ENCODE measurements at regions not wholly inside any gene's neighbourhood (a gene's known extent, or its start where the extent isn't known, plus 50 kb on each side); places are given as distances from the start of the nearest gene placed in this dataset.

DNA sequence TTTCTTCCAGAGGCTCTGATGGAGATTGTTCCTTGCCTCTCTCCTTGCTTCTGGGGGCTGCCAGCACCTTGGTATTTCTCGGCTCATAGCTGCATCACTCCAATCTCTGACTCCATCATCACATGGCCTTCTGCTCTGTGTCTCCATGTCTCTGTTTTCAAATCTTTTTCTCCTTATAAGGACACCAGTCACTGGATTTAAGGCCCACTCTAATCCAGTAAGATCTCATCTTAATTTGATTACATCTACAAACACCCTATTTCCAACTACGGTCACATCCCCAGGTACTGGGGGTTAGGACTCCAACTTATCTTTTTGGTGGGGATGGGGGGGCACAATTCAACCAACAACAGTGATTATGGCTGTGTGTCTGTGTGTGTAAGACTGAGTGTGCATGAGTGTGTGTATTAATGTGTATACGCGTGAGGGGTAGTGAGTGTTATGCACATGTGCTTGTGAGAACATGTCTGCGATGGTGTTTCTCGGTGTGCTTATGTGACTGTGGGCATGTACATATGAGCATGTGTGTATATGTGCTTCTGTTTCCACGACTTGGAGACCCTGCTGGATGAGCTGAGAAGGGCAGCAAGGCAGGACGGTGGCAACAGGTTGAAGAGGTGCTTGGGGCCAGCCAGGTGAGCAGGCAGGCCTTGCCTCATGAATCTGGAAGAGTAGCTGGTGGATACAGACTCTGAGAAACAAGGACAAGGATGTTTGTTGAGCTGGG is 130.5 kb downstream of the MRPL14 start:
- peak overlapping the region in 1 of 2 experiments; percentile 67; a peak in 3 of 4 replicates for H3K27ac ChIP-seq (ENCODE audit: low read depth in 2 of 2, low read length in 1 of 2)
- peak overlapping the region; percentile 34; the same call in 1 of the 2 replicates for H3K9ac ChIP-seq
- H2AFZ ChIP-seq (ENCODE audit: low read depth): no peak overlapping the region
- H3K4me2 ChIP-seq: no peak overlapping the region
- no peaks in the 10 kb centered on the region for H4K20me1 ChIP-seq (ENCODE audit: insufficient read depth)
- no peaks in the 10 kb centered on the region for H3K9me3 ChIP-seq
- CTCF ChIA-PET: interaction anchor here (0.7 to 3.3 kb wide), 7 partner anchors 9 to 228 kb away, joined by 3 to 17 read pairs (median 5); partner anchors contain the start of gene VEGFA
- WGBS (ENCODE audit: low lambda C conversion rate): 85% methylated on average over 7 of the region's 8 CpGs
- H3F3A ChIP-seq (replicated peaks; ENCODE audit: insufficient read depth): no peaks in the 10 kb centered on the region
- peaks cover 0 to 51% of the 10 kb centered on the region in 2 experiments; a peak in 2 of 4 replicates for H3K4me1 ChIP-seq (ENCODE audit: control insufficient read depth in 1 of 2, insufficient read depth in 2 of 2, low read depth in 1 of 2, low read length in 1 of 2)
- no peak for DNase-seq
- peak; percentile 35; the same call in 1 of the 2 replicates for TF ChIP-seq GATA2 (CRISPR knock-in tag; IDR thresholded peaks at IDR 0.05)
- no peak for TF ChIP-seq JUND (IDR thresholded peaks at IDR 0.05)
- no peak for TF ChIP-seq NRF1 (IDR thresholded peaks at IDR 0.05; ENCODE audit: low read depth, low read length)
- TF ChIP-seq TAF1 (IDR thresholded peaks at IDR 0.05; ENCODE audit: borderline replicate concordance, low read depth, low read length): no peak
- H3K27me3 ChIP-seq (ENCODE audit: insufficient read depth): no peaks in the 10 kb centered on the region
- H3K79me2 ChIP-seq (ENCODE audit: insufficient read depth): no peaks in the 10 kb centered on the region
- H3K36me3 ChIP-seq (replicated peaks in 1 of 2; ENCODE audit: control insufficient read depth in 1 of 2, insufficient read depth in 2 of 2, low read length in 1 of 2): no peaks in the 10 kb centered on the region
- POLR2A ChIA-PET: interaction anchor here (1.1 kb wide), 1 partner anchor 54 kb away, joined by 6 read pairs; no protein-coding TSS in a partner anchor
- H3K9me2 ChIP-seq: no peaks in the 10 kb centered on the region
- H3K4me3 ChIP-seq (ENCODE audit: low read depth in 2 of 2, low read length in 1 of 2): no peak overlapping the region

DNA sequence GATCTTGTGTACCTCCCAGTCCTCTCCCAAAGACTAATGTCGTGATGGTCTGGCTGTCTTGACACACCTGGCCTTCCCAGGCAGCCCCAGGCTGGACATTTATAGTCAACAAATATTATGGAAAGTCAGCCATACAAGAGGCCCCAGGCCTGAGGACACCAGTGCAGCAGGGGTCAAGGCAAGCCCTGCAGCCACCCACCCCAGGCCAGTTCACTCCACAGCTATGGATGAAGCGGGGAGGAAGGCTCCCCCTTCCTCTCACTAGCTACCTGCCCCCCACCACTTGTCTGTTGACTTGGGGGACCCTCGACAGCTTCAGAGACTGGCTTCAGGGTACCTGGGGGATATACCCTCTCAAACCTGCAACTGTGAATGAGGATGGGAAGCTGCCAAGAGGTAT is 132.1 kb downstream of the MRPL14 start:
- Histone ChIP-seq H3K4me1 (ENCODE audit: control insufficient read depth in 1 of 2, insufficient read depth in 2 of 2, low read depth in 1 of 2, low read length in 1 of 2) (peaks cover 13 to 54% of the 10 kb centered on the region in 2 experiments; a peak in 2 of 4 replicates), H3K4me3 (ENCODE audit: low read depth in 2 of 2, low read length in 1 of 2) (no peak overlapping the region), H3K27ac (ENCODE audit: low read depth in 2 of 2, low read length in 1 of 2) (no peak overlapping the region; a peak in 1 of 4 replicates), H3F3A (replicated peaks; ENCODE audit: insufficient read depth) (no peaks in the 10 kb centered on the region), H3K36me3 (replicated peaks in 1 of 2; ENCODE audit: control insufficient read depth in 1 of 2, insufficient read depth in 2 of 2, low read length in 1 of 2) (no peaks in the 10 kb centered on the region), H3K79me2 (ENCODE audit: insufficient read depth) (no peaks in the 10 kb centered on the region), H2AFZ (ENCODE audit: low read depth) (no peak overlapping the region), H3K9ac (no peak overlapping the region), H3K9me3 (no peaks in the 10 kb centered on the region), H3K9me2 (no peaks in the 10 kb centered on the region), H3K4me2 (no peak overlapping the region), H4K20me1 (ENCODE audit: insufficient read depth) (no peaks in the 10 kb centered on the region), H3K27me3 (ENCODE audit: insufficient read depth) (no peaks in the 10 kb centered on the region)
- ChIA-PET POLR2A (no interaction called here), CTCF (interaction anchor here (1.2 to 3.3 kb wide), 5 partner anchors 9 to 226 kb away, joined by 3 to 17 read pairs (median 5); partner anchors contain the start of gene VEGFA)
- TF ChIP-seq RXRA (IDR thresholded peaks at IDR 0.05; ENCODE audit: borderline replicate concordance, low read depth): no peak
- TF ChIP-seq, protein P1, sequence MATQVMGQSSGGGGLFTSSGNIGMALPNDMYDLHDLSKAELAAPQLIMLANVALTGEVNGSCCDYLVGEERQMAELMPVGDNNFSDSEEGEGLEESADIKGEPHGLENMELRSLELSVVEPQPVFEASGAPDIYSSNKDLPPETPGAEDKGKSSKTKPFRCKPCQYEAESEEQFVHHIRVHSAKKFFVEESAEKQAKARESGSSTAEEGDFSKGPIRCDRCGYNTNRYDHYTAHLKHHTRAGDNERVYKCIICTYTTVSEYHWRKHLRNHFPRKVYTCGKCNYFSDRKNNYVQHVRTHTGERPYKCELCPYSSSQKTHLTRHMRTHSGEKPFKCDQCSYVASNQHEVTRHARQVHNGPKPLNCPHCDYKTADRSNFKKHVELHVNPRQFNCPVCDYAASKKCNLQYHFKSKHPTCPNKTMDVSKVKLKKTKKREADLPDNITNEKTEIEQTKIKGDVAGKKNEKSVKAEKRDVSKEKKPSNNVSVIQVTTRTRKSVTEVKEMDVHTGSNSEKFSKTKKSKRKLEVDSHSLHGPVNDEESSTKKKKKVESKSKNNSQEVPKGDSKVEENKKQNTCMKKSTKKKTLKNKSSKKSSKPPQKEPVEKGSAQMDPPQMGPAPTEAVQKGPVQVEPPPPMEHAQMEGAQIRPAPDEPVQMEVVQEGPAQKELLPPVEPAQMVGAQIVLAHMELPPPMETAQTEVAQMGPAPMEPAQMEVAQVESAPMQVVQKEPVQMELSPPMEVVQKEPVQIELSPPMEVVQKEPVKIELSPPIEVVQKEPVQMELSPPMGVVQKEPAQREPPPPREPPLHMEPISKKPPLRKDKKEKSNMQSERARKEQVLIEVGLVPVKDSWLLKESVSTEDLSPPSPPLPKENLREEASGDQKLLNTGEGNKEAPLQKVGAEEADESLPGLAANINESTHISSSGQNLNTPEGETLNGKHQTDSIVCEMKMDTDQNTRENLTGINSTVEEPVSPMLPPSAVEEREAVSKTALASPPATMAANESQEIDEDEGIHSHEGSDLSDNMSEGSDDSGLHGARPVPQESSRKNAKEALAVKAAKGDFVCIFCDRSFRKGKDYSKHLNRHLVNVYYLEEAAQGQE (IDR thresholded peaks at IDR 0.05; ENCODE audit: low read depth, low read length): no peak
- TF ChIP-seq, protein P2, sequence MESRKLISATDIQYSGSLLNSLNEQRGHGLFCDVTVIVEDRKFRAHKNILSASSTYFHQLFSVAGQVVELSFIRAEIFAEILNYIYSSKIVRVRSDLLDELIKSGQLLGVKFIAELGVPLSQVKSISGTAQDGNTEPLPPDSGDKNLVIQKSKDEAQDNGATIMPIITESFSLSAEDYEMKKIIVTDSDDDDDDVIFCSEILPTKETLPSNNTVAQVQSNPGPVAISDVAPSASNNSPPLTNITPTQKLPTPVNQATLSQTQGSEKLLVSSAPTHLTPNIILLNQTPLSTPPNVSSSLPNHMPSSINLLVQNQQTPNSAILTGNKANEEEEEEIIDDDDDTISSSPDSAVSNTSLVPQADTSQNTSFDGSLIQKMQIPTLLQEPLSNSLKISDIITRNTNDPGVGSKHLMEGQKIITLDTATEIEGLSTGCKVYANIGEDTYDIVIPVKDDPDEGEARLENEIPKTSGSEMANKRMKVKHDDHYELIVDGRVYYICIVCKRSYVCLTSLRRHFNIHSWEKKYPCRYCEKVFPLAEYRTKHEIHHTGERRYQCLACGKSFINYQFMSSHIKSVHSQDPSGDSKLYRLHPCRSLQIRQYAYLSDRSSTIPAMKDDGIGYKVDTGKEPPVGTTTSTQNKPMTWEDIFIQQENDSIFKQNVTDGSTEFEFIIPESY (IDR thresholded peaks at IDR 0.05; ENCODE audit: borderline replicate concordance, low read depth): no peak
- TF ChIP-seq EZH2phosphoT487 (IDR thresholded peaks at IDR 0.05; ENCODE audit: borderline replicate concordance, low read depth): no peak
- no peak for TF ChIP-seq MXI1 (IDR thresholded peaks at IDR 0.05; ENCODE audit: low read depth, low read length)
- TF ChIP-seq GATA2 (CRISPR knock-in tag; IDR thresholded peaks at IDR 0.05): no peak
- no peak for DNase-seq
- WGBS (ENCODE audit: low lambda C conversion rate): 88% methylated on average over 3 of the region's 3 CpGs

Measured in SK-N-SH (cell line).